ENCODE measurements at regions not wholly inside any gene's neighbourhood (a gene's known extent, or its start where the extent isn't known, plus 50 kb on each side); places are given as distances from the start of the nearest gene placed in this dataset.

- Mint-ChIP-seq H3K27ac (ENCODE audit: unreplicated experiment) (no peak overlapping the region), H3K9me3 (ENCODE audit: unreplicated experiment) (peaks cover 21% of the 10 kb centered on the region), H3K4me3 (ENCODE audit: unreplicated experiment) (no peak overlapping the region), H3K4me1 (ENCODE audit: low read depth, unreplicated experiment) (no peaks in the 10 kb centered on the region), H3K36me3 (ENCODE audit: insufficient read depth, unreplicated experiment) (peaks cover 18% of the 10 kb centered on the region), H3K27me3 (ENCODE audit: insufficient read depth, unreplicated experiment) (no peaks in the 10 kb centered on the region)
- CTCF ChIA-PET: no interaction called here
- no peaks in the 10 kb centered on the region for H3K4me1 ChIP-seq
- peaks cover 12% of the 10 kb centered on the region for H3K9me3 ChIP-seq
- DNase-seq: no peak
- intact Hi-C loops (cut with micrococcal nuclease; ENCODE audit: unreplicated experiment): no loop called here
- BruUV-seq (replicated peaks): no TSS peak
- POLR2A ChIA-PET: interaction anchor here (0.6 kb wide), 1 partner anchor 35 kb away, joined by 5 read pairs; no protein-coding TSS in a partner anchor
- H3K4me3 ChIP-seq (ENCODE audit: low read depth, low read length): no peak overlapping the region
- no peak for TF ChIP-seq CTCF (IDR thresholded peaks at IDR 0.05; ENCODE audit: insufficient read depth in 1 of 2, low read depth in 1 of 2, low read length in 1 of 2, severe bottlenecking in 1 of 2, unreplicated experiment in 1 of 2)
- H3K36me3 ChIP-seq (ENCODE audit: control insufficient read depth, insufficient read depth, low read length): no peaks in the 10 kb centered on the region; the same call in 1 of the 2 replicates
- no peaks in the 10 kb centered on the region for H3K27me3 ChIP-seq (replicated peaks; ENCODE audit: control insufficient read depth, insufficient read depth, low read length)
Measured at GRCh38 chr17:68125111-68125870, 89.8 kb downstream of the KPNA2 start.

GRCh38 chr17:68127914-68128313 is 92.4 kb downstream of the KPNA2 start:
- TF ChIP-seq CTCF (IDR thresholded peaks at IDR 0.05; ENCODE audit: insufficient read depth in 1 of 2, low read depth in 1 of 2, low read length in 1 of 2, severe bottlenecking in 1 of 2, unreplicated experiment in 1 of 2): no peak
- no peak overlapping the region for H3K27ac Mint-ChIP-seq (ENCODE audit: unreplicated experiment)
- H3K27me3 ChIP-seq (replicated peaks; ENCODE audit: control insufficient read depth, insufficient read depth, low read length): no peaks in the 10 kb centered on the region
- peaks cover under 1% of the 10 kb centered on the region; the same call in 1 of the 2 replicates for H3K9me3 ChIP-seq
- H3K4me1 Mint-ChIP-seq (ENCODE audit: low read depth, unreplicated experiment): no peaks in the 10 kb centered on the region
- no peak for DNase-seq
- H3K27me3 Mint-ChIP-seq (ENCODE audit: insufficient read depth, unreplicated experiment): no peaks in the 10 kb centered on the region
- CTCF ChIA-PET: no interaction called here
- H3K36me3 ChIP-seq (ENCODE audit: control insufficient read depth, insufficient read depth, low read length): no peaks in the 10 kb centered on the region; the same call in 1 of the 2 replicates
- H3K4me3 ChIP-seq (ENCODE audit: low read depth, low read length): no peak overlapping the region
- H3K4me3 Mint-ChIP-seq (ENCODE audit: unreplicated experiment): no peak overlapping the region
- peaks cover 8% of the 10 kb centered on the region for H3K36me3 Mint-ChIP-seq (ENCODE audit: insufficient read depth, unreplicated experiment)
- intact Hi-C loops (cut with micrococcal nuclease; ENCODE audit: unreplicated experiment): no loop called here
- peaks cover 12% of the 10 kb centered on the region for H3K9me3 Mint-ChIP-seq (ENCODE audit: unreplicated experiment)
- no peaks in the 10 kb centered on the region for H3K4me1 ChIP-seq
- no TSS peak for BruUV-seq (replicated peaks)
- POLR2A ChIA-PET: no interaction called here

GRCh38 chr17:68131456-68131855 is 95.9 kb downstream of the KPNA2 start:
- Histone ChIP-seq H3K36me3 (ENCODE audit: control insufficient read depth, insufficient read depth, low read length) (no peaks in the 10 kb centered on the region; the same call in 1 of the 2 replicates), H3K4me3 (ENCODE audit: low read depth, low read length) (no peak overlapping the region), H3K4me1 (no peaks in the 10 kb centered on the region), H3K27me3 (replicated peaks; ENCODE audit: control insufficient read depth, insufficient read depth, low read length) (no peaks in the 10 kb centered on the region), H3K9me3 (no peaks in the 10 kb centered on the region)
- H3K4me3 Mint-ChIP-seq (ENCODE audit: unreplicated experiment): no peak overlapping the region
- no TSS peak for BruUV-seq (replicated peaks)
- no peaks in the 10 kb centered on the region for H3K4me1 Mint-ChIP-seq (ENCODE audit: low read depth, unreplicated experiment)
- no peak overlapping the region for H3K27ac Mint-ChIP-seq (ENCODE audit: unreplicated experiment)
- DNase-seq: no peak
- ChIA-PET CTCF (no interaction called here), POLR2A (no interaction called here)
- no peaks in the 10 kb centered on the region for H3K9me3 Mint-ChIP-seq (ENCODE audit: unreplicated experiment)
- no peak for TF ChIP-seq CTCF (IDR thresholded peaks at IDR 0.05; ENCODE audit: insufficient read depth in 1 of 2, low read depth in 1 of 2, low read length in 1 of 2, severe bottlenecking in 1 of 2, unreplicated experiment in 1 of 2)
- no peaks in the 10 kb centered on the region for H3K27me3 Mint-ChIP-seq (ENCODE audit: insufficient read depth, unreplicated experiment)
- H3K36me3 Mint-ChIP-seq (ENCODE audit: insufficient read depth, unreplicated experiment): peaks cover 13% of the 10 kb centered on the region
- intact Hi-C loops (cut with micrococcal nuclease; ENCODE audit: unreplicated experiment): no loop called here

Measured in Caco-2 (cell line).